ENCODE measurements at regions not wholly inside any gene's neighbourhood (a gene's known extent, or its start where the extent isn't known, plus 50 kb on each side); places are given as distances from the start of the nearest gene placed in this dataset.
"Not testable (repeated sequence)": the region's sequence is repeated elsewhere in the genome, so short reads cannot be mapped to it uniquely, and the experiment has no call there.

GRCh38 chr2:216934151-216934550 is 74.3 kb upstream of the TNP1 start:
- peaks cover 4% of the 10 kb centered on the region for H3K9me3 Mint-ChIP-seq (ENCODE audit: unreplicated experiment)

DNA sequence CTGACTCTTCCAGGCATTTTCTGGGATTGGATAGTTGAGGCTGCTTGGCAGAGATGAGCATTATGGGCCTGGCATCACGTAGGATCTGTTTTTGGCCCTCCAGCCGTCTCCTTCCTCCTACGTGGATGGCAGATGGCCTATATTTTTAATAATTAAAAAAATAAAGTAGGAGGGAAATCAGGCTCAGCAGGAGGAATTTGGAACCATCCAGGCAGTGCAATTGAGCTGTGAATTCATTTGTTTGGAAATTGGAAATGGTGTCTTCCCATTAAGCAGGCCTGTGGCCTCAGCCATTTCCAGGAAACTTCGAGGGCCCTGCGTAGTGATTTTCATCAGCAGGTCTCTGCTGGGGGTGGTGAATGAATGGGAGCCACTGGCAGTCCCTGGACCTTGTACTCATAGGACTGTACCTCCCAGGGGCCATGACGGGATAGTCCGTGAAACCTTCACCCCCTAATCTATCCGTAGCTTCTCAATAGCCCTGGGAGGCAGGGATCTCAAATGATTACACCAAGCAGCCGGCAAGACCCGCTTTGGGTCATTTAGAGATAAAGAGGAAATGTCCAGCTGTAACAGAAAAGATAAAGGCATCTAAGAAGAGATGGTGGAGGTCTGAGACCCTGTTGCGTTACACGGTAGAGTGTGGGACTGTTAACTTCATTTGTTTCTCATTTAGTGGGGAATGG is 73.1 kb upstream of the TNP1 start:
- no peak overlapping the region for H3K4me3 Mint-ChIP-seq (ENCODE audit: unreplicated experiment)
- H3K9me3 Mint-ChIP-seq (ENCODE audit: unreplicated experiment) = peaks cover 4% of the 10 kb centered on the region
- DNase-seq = no peak
- no peak for TF ChIP-seq CTCF (IDR thresholded peaks at IDR 0.05; ENCODE audit: partially characterized antibody, unreplicated experiment)
- H3K27ac Mint-ChIP-seq (ENCODE audit: unreplicated experiment) = no peak overlapping the region
- H3K4me1 Mint-ChIP-seq (ENCODE audit: low read depth, unreplicated experiment) = peaks cover 20% of the 10 kb centered on the region
- H3K27me3 Mint-ChIP-seq (ENCODE audit: unreplicated experiment) = peaks cover 4% of the 10 kb centered on the region
- no peaks in the 10 kb centered on the region for H3K36me3 Mint-ChIP-seq (ENCODE audit: unreplicated experiment)

More at GRCh38 chr2:216934151-216934550, 74.3 kb upstream of the TNP1 start:
- Mint-ChIP-seq H3K4me3 (ENCODE audit: unreplicated experiment) (no peak overlapping the region), H3K27me3 (ENCODE audit: unreplicated experiment) (peaks cover 4% of the 10 kb centered on the region), H3K36me3 (ENCODE audit: unreplicated experiment) (no peaks in the 10 kb centered on the region), H3K27ac (ENCODE audit: unreplicated experiment) (peak overlapping the region; percentile 45), H3K4me1 (ENCODE audit: low read depth, unreplicated experiment) (peaks cover 20% of the 10 kb centered on the region)
- peak; percentile 35 for DNase-seq
- TF ChIP-seq CTCF (IDR thresholded peaks at IDR 0.05; ENCODE audit: partially characterized antibody, unreplicated experiment) = no peak

DNA sequence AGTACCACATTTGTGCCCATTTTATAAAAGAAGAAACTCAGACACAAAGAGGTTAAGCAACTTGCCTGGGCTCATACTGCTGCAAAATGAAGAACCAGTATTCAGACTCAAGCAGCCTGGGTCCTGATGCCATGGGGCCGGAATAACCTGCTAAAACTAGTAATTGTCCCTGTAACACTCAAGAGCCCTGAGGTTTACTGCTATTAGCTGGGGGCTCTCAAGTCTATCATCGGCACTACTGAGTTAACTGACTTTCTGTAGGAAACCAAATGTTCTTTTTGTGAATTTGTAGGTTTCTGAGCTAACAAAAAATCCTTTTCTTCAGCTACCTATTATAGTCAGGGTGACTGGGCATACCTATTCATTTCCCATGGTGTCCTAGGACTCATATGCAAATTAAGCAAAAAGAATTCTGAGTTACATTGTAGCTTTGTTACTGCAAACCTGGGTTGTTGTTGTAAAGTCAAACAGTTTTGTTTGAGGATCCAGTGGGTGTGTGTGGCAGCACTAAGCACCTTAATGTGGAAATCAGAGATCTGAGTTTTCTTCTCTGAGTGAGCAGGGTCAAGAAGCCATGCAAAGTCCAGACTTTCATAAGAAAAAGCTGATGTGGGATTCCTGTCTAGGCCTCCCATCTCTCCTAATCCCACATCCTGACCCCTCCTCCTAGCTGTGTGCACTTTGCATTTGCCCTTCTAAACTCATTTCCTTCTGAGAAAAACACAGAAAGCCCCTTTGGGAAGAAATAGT is 72.4 kb upstream of the TNP1 start:
- H3K27me3 Mint-ChIP-seq (ENCODE audit: unreplicated experiment) = peaks cover 4% of the 10 kb centered on the region
- peaks cover 4% of the 10 kb centered on the region for H3K9me3 Mint-ChIP-seq (ENCODE audit: unreplicated experiment)
- DNase-seq = no peak
- no peak overlapping the region for H3K27ac Mint-ChIP-seq (ENCODE audit: unreplicated experiment)
- no peak overlapping the region for H3K4me3 Mint-ChIP-seq (ENCODE audit: unreplicated experiment)
- H3K36me3 Mint-ChIP-seq (ENCODE audit: unreplicated experiment) = no peaks in the 10 kb centered on the region
- TF ChIP-seq CTCF (IDR thresholded peaks at IDR 0.05; ENCODE audit: partially characterized antibody, unreplicated experiment) = no peak
- H3K4me1 Mint-ChIP-seq (ENCODE audit: low read depth, unreplicated experiment) = peaks cover 19% of the 10 kb centered on the region

DNA sequence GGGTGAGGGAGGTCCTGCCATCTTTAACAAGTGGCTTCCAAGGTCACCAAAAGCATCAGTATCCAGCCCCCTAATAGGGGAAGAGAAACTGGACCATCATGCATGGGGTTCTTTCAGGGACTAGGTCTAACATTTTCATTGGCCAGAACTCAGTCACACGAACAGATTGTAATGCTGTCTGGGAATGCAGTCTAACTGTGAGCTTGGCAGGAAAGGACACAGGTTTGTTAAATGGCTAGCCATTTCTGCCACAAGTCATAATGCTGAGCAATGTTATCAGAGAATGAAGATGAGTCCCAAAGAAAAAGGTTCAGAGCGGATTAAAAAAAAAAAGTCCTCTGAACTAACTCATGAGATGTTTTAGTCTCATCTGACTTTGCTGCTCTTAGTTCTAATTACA is 70.9 kb upstream of the TNP1 start:
- H3K27me3 Mint-ChIP-seq (ENCODE audit: unreplicated experiment) = no peaks in the 10 kb centered on the region

DNA sequence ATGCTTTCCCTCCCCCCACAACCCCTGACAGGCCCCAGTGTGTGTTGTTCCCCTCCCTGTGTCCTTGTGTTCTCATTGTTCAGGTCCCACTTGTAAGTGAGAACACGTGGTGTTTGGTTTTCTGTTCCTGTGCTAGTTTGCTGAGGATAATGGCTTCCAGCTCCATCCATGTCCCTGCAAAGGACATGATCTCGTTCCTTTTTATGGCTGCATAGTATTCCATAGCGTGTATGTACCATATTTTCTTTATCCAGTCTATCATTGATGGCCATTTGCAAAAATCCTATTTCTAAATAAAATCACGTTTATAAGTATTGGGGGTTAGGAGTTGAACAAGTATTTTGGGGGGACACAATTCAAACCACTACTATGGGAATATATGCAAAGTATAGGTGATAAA is 69.5 kb upstream of the TNP1 start:
- H3K27ac Mint-ChIP-seq (ENCODE audit: unreplicated experiment); H3K27me3 Mint-ChIP-seq (ENCODE audit: unreplicated experiment); H3K9me3 Mint-ChIP-seq (ENCODE audit: unreplicated experiment); DNase-seq; H3K4me3 Mint-ChIP-seq (ENCODE audit: unreplicated experiment); H3K36me3 Mint-ChIP-seq (ENCODE audit: unreplicated experiment); H3K4me1 Mint-ChIP-seq (ENCODE audit: low read depth, unreplicated experiment): not testable (repeated sequence)

More for the DNA sequence above, 70.9 kb upstream of the TNP1 start:
- Mint-ChIP-seq H3K4me1 (ENCODE audit: low read depth, unreplicated experiment) (peaks cover 12% of the 10 kb centered on the region), H3K36me3 (ENCODE audit: unreplicated experiment) (no peaks in the 10 kb centered on the region), H3K27ac (ENCODE audit: unreplicated experiment) (no peak overlapping the region), H3K4me3 (ENCODE audit: unreplicated experiment) (no peak overlapping the region), H3K9me3 (ENCODE audit: unreplicated experiment) (peaks cover 4% of the 10 kb centered on the region)
- no peak for DNase-seq
- TF ChIP-seq CTCF (IDR thresholded peaks at IDR 0.05; ENCODE audit: partially characterized antibody, unreplicated experiment) = no peak

Measured in glutamatergic neuron (in vitro differentiated cells).